ENCODE measurements at regions not wholly inside any gene's neighbourhood (a gene's known extent, or its start where the extent isn't known, plus 50 kb on each side); places are given as distances from the start of the nearest gene placed in this dataset.
"Not testable (repeated sequence)": the region's sequence is repeated elsewhere in the genome, so short reads cannot be mapped to it uniquely, and the experiment has no call there.

DNA sequence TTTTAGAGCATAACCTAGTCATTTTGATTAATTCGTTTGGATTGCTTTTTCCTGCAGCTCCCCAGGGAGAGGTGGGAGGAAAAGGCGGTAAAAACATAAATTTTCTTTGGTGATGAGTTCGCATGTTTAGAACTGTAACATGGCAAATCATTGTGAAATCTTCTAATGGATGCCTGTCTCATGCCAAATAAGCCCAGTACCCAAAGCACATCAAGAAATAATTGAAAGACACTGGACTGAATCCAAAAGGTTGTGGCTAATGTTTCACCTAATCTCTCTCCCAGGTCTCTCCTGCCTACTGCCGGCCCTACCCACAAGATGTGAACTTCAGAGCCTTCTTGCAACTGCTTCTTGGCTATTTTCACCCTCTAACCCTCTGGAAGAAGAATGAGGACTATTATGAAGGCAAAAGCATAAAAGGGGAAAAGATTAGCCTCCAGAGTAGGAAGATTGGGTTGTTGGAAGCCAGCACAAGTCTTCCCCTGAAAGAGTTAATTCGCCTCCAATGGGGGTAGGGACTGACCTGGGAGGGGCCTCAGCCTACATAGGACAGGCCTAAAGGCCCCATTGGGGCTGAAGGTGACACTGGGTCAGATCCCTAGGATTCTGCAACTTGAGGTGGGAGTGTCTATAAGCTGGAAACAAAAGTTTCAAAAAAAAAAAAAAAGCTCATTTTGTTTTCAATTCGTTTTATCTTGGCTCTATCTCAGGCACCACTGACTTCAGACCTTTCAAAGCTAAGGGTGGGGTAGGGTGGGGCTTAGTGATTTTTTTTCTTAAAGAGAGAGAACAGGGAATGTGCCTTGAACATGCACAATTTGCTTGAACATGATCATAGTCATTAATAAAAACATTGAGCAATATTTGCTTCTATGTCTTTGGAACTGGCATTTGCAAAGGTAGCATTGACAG, 278.6 kb upstream of the KLF3 start:
- TF ChIP-seq, protein P1, sequence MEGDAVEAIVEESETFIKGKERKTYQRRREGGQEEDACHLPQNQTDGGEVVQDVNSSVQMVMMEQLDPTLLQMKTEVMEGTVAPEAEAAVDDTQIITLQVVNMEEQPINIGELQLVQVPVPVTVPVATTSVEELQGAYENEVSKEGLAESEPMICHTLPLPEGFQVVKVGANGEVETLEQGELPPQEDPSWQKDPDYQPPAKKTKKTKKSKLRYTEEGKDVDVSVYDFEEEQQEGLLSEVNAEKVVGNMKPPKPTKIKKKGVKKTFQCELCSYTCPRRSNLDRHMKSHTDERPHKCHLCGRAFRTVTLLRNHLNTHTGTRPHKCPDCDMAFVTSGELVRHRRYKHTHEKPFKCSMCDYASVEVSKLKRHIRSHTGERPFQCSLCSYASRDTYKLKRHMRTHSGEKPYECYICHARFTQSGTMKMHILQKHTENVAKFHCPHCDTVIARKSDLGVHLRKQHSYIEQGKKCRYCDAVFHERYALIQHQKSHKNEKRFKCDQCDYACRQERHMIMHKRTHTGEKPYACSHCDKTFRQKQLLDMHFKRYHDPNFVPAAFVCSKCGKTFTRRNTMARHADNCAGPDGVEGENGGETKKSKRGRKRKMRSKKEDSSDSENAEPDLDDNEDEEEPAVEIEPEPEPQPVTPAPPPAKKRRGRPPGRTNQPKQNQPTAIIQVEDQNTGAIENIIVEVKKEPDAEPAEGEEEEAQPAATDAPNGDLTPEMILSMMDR (conservative IDR thresholded peaks at IDR 0.05; ENCODE audit: low read length): no peak
- DNase-seq (ENCODE audit: low read depth): peak; percentile 17
- no peak overlapping the region for H3K4me3 ChIP-seq (ENCODE audit: low read length)

DNA sequence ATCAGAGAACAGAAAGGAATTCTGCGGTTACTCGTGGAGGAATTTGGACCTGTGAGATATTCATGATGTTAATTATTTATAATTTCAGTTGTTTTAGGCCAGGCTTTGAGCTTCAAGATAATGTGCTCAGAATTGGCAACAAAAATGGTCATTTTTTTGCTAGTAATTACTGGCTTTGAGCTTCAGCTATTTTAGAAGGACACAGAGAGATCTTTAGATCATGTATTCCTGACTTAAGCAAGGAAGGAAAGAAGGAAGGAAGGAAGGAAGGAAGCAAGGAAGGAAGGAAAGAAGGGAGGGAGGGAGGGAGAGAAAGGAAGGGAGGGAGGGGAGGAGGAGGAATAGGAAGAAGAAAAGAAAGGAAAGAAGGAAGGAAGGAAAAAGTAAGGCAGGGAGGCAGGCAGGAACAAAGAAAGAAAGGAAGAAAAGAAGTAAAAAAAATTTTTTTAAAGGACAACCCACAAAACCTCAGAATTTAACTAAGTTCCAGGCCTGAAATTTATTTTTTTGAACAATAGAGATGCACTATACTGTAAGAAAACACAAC, 277.9 kb upstream of the KLF3 start:
- TF ChIP-seq, protein P1 (conservative IDR thresholded peaks at IDR 0.05; ENCODE audit: low read length): no peak
- H3K4me3 ChIP-seq (ENCODE audit: low read length): no peak overlapping the region
- DNase-seq (ENCODE audit: low read depth): no peak

DNA sequence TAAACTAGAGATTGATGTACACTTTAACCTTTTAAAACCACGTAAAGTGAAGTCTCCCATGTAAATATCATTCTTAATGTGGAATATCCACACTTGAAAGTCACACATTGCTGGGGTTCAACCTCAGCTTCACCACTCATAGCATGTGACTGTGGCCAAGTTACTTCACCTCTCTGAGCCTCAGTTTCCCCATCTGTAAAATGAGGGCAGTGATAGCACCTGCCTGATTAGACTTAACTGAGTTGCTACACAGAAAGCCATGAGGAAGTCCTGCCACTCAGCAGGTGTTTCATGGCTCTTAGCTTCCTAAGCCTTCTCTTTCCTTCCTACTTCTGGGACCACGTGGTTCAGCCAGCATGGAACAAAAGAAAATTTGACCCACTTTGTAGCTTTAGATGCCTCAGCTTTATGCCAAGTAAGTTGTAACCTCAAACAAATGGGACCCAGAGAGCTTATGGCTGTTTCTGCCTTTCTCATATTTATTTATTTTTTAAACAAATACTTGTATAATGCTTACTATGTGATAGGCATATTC, 277.3 kb upstream of the KLF3 start:
- no peak for DNase-seq (ENCODE audit: low read depth)
- no peak overlapping the region for H3K4me3 ChIP-seq (ENCODE audit: low read length)
- TF ChIP-seq, protein P1 (conservative IDR thresholded peaks at IDR 0.05; ENCODE audit: low read length): no peak

DNA sequence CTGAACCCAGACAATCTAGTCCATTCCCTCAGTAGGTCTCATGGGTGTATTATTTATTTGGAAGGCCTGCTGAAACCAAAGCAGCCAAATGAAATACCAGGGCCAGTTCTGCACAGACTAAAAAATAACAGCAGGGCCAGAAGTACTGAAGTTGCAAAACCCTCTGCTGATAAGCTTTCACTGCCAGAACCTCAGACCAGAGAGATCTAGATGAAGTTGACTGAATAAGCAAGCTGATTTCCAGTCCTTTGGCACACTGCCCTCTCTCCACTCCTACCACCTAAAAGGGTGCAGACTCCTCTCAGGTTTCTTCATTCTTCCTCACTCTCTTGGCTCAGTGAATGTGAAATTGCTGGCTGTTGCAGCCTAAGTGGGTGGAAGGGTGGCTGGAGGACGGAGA, 276.7 kb upstream of the KLF3 start:
- peak; percentile 36 for DNase-seq (ENCODE audit: low read depth)
- TF ChIP-seq, protein P1 (conservative IDR thresholded peaks at IDR 0.05; ENCODE audit: low read length): no peak

DNA sequence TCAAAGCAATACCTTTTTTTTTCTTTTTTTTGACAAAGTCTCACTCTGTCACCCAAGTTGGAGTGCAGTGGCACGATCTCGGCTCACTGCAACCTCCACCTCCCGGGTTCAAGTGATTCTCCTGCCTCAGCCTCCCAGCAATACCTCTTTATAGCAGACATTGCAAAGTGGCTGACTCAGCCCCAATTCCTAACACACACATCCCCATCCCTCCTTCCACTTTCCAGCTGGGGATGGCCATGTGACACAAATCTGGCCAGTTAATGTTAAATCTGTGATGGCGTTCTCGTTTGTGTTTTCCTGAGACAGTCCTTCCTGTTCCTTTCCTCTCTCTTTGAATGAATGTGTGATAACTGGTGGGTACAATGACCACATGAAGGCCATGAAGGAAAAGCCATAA, 276.2 kb upstream of the KLF3 start:
- DNase-seq (ENCODE audit: low read depth): no peak
- no peak overlapping the region for H3K4me3 ChIP-seq (ENCODE audit: low read length)
- TF ChIP-seq, protein P1 (conservative IDR thresholded peaks at IDR 0.05; ENCODE audit: low read length): no peak

More for the DNA sequence above, 276.7 kb upstream of the KLF3 start:
- no peak overlapping the region for H3K4me3 ChIP-seq (ENCODE audit: low read length)

DNA sequence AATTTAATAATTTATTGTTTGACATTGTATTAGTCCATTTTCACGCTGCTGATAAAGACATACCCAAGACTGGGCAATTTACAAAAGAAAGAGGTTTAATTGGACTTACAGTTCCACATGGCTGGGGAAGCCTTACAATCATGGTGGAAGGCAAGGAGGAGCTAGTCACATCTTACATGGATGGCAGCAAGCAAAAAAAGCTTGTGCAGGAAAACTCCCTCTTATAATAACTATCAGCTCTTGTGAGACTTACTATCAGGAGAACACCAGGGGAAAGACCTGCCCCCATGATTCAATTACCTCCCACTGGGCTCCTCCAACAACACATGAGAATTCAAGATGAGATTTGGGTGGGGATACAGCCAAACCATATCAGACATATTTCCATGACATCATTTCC, 275.1 kb upstream of the KLF3 start:
- not testable (repeated sequence) for DNase-seq (ENCODE audit: low read depth); H3K4me3 ChIP-seq (ENCODE audit: low read length)

DNA sequence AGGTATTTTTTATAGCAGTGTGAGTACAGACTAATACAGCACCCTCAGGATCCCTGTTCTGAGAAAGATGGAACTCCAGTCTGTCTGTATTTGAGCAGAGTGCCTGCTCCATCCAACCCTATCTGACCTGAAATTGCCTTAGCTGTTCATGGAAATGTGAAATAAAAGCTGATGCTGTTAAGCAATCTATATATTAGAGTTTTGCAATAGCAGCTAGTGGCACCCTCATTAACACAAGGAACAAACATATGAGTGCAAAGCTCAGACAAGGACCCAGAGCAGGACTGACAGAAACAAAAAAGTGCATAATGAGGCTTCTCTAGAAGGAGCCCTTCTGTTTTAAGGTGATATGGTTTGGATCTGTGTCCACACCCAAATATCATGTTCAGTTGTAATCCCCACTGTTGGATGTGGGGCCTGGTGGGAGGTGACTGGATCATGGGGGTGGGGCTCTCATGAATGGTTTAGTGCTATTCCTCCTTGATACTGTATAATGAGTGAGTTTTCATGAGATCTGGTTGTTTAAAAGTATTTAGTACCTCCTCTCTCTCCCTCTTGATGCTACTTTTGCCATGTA, 272.9 kb upstream of the KLF3 start:
- no peak for DNase-seq (ENCODE audit: low read depth)
- H3K4me3 ChIP-seq (ENCODE audit: low read length): no peak overlapping the region
- TF ChIP-seq, protein P1 (conservative IDR thresholded peaks at IDR 0.05; ENCODE audit: low read length): no peak

All from AG10803 (cell line).